ENCODE measurements at regions not wholly inside any gene's neighbourhood (a gene's known extent, or its start where the extent isn't known, plus 50 kb on each side); places are given as distances from the start of the nearest gene placed in this dataset.

DNA sequence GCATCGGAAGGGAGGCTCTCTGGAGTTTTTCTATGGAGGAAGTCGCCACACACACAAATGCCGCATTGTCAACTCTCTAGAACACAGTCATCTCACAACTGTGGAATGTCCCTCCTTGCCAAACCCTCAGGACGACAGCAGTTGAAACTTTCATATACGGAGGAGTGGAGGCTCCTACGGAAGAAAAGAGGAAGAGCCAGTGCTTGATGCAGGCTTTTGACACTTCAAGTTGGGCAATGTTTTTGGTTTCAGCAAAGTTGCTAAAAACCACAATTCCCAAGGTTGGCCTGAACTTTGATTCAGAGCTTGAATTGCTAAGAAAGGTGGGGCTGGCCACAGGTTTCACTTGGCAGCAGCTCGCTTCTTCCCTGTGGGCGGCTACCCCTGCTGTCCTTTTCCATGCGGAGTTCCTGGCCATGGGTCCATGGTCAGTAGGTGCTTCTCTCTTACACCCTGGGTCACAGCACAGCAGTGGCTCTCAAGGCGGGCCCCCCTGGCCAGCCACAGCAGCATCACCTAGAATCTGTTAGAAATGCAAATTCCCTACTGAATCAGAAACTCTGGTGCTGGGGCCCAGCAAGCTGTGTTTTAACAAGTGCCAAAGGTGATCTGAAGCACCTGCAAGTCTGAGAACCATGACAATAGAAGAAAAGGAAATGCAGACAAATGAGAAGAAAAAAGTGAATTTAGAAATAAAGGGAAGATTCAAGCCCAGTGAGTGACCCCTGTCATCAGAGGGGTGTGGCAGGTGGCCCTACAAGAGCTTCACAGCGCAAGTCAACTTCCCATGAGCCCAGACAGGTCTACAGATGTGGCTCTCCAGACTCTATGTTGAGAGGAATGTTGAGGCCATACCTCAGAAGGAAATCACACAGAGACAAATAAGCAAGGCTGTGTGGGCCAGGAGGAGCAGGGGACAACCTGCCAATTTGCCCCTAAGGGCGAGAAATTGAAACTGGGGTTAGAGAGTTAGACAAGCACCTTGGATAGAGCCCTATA is 856.4 kb downstream of the RNF144A start:
- DNase-seq = peak; percentile 97

GRCh38 chr2:7774481-7774880 is 857.3 kb downstream of the RNF144A start:
- no peak for DNase-seq

- DNase-seq = no peak
These were observed 860.5 kb downstream of the RNF144A start for GRCh38 chr2:7777668-7778067.

GRCh38 chr2:7780321-7780720 is 863.1 kb downstream of the RNF144A start:
- DNase-seq = no peak

DNA sequence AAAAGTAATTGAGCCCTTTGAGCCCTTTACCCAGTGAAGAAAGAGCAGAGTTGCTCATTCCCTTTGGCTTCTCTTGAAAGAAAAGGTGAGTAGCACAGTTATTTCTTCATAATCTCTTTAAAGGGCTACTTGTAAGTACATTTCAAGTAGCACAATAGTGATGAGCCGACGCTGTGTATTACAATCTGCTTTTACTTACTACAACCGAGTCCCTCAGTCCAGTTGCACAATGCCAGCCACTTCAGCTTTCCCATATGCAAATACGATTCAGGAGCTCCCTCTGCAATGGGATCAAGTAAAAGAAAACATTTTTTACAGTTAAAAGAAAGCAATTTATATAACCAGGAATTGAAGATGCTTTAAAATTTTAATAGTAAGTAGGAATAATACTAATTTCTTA is 868.5 kb downstream of the RNF144A start:
- DNase-seq = no peak

GRCh38 chr2:7788736-7789135 is 871.5 kb downstream of the RNF144A start:
- DNase-seq = no peak

GRCh38 chr2:7792031-7792651 is 874.9 kb downstream of the RNF144A start:
- no peak for DNase-seq

DNA sequence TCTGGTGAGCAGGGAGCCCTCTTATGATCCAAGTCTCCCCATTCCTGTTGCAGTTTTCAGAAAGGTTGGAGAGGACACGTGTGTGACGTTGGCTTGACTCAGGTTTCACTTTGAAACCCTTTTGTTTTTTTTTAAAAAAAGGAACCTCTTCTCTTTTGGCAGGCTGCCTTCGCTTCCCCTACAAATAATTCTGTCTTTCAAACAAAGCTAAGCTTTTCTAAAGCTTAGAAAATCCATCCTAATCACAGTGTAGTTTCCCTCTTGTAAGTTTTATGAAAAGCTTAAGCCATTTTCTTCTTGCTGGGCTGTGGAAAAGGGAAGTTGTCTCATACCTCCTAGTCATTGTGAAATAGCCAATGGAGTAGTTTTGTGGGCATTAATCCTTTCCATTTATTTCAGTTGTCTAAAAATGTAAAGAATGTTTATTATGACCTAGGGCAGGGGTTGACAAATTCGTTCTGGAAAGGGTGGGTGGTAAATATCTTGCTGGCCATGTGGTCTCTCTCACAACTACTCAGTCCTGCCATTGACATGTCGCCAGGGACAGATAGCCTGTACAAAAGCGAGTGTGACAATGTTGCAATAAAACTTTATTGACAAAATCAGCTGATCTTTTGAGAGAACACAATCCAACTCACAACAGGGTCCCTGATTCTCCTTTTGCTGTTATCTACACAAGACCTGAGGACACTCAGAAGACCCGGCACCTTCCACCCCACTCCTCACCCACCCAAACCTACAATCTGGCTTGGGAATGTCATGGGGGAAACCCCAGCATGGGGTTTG is 878.8 kb downstream of the RNF144A start:
- DNase-seq = peak; percentile 83

DNA sequence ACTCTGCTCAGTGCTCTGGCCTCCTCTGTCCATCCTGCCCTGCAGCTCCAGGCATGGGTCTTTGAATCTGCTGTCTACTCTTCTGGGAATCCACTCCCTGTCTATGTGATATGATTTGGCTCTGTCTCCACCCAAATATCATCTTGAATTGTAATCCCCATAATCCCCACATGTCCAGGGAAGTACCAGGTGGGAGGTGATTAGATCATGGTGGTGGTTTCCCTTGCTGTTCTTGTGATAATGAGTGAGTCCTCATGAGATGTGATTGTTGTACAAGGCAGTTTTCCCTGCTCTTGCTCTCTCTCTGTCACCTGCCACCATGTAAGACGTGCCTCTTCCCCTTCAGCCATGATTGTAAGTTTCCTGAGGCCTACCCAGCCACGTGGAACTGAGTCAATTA is 881.8 kb upstream of the ID2 start:
- peak; percentile 25 for DNase-seq

DNA sequence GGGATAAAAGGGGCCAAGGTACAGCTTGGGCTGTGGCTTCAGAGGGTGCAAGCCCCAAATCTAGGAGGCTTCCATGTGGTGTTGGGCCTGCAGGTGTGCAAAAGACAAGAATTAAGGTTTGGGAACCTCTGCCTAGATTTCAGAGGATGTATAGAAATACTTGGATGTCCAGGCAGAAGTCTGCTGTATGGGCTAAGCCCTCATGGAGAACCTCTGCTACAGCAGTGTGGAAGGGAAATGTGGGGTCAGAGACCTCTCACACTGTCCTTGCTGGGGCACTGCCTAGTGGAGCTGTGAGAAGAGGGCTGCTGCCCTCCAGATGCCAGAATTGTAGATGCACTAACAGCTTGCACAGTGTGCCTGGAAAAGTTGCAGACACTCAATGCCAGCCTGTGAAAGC is 880.6 kb upstream of the ID2 start:
- no peak for DNase-seq

GRCh38 chr2:7803515-7803914 is 878.3 kb upstream of the ID2 start:
- DNase-seq = no peak

- DNase-seq = no peak
These were observed 872.2 kb upstream of the ID2 start for GRCh38 chr2:7809640-7810039.

GRCh38 chr2:7811073-7811472 is 870.8 kb upstream of the ID2 start:
- DNase-seq = no peak

- DNase-seq = no peak
These were observed 869.4 kb upstream of the ID2 start for GRCh38 chr2:7812231-7812995.

- DNase-seq = no peak
These were observed 868.1 kb upstream of the ID2 start for GRCh38 chr2:7813541-7814292.

DNA sequence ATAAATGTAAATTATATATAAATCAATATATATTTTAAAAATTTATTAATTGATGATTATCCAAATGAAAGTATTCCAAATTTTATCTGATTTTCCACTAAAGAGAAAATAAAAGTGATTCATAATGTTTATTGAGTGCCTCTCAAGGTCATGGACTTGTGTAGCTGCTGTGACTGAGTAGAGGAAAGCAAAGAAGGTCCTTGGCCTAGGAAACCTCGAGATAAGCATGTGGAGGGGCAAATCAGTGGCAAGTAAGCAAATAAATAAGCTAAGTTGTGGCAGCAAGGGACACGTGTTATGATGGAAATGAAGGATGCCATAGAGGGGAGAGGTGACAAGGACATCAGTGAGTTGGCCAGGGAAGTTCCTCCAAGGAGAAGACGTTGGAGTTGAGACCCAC is 866.1 kb upstream of the ID2 start:
- DNase-seq = no peak

- DNase-seq = no peak
These were observed 865.6 kb upstream of the ID2 start for GRCh38 chr2:7816233-7816632.

- no peak for DNase-seq
These were observed 864.9 kb upstream of the ID2 start for GRCh38 chr2:7816944-7817343.

DNA sequence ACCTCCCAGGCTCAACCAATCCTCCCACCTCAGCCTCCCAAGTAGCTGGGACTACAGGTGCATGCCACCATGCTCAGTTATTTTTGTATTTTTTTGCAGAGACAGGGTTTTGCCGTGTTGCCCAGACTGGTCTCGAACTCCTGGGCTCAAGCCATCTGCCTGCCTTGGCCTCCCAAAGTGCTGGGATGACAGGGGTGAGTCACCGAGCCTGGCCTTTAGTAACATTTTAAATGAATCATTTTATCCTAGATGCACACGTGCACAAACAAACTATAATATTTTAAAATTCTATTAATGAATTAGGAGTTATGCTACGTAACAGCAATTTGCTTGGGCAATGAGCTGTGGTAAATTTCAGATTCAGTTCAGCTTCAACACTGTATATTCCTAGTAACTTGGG is 862.5 kb upstream of the ID2 start:
- DNase-seq = no peak

DNA sequence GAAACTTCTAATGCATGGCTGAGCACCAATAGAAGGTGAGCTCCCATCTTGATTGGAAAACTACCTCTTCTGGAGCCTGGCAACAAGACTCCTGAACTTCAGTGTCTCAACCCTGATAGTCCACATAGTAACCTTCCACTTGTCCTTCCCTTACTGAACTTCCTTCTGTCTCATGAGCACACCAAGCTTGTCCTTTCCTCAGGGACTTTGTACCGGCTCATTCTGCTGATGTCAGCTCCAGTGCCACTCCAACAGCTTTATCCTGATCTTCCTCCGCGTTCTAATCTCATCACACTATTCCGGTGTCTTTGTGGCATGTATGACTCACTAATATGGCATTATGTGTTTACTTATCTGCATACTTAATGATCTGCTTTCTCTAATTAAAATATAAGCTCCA is 862.0 kb upstream of the ID2 start:
- no peak for DNase-seq

DNA sequence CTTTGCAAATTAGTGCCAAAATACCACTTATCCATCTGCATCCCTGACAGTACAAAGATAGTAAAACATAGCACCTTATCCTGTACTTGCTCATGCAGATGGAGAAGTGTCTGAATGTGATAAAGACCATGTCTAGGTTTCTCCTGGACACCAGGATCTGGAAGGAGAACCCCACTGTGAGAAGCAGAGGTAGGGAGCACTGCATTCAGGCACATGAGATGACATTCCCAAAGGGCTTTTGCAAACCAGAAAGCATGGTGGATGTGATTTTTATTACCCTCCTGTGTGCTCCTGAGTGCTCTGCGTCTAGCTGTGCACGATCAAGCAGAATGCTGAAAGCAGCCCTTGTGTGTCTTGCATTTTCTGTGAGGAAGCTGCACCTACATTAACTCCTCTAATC is 857.6 kb upstream of the ID2 start:
- no peak for DNase-seq

Measured in suppressor macrophage treated with lipopolysaccharide for 4 hours (primary cell).